IMR-90 (cell line): ENCODE measurements at regions not wholly inside any gene's neighbourhood (a gene's known extent, or its start where the extent isn't known, plus 50 kb on each side); places are given as distances from the start of the nearest gene placed in this dataset.

Experiments
- BHLHE40 ChIP-seq: fragments of 150-350 bp; IDR thresholded peaks from 2 replicates; pipeline ENCODE4 v1.6.1; 2016; ENCODE audit warnings: mild to moderate bottlenecking, low read depth, low read length
- CEBPB ChIP-seq: IDR thresholded peaks from 2 replicates; pipeline ENCODE4 v1.6.1; 2012; ENCODE audit warnings: low read depth, low read length, improper control_type of control experiment
- FOS ChIP-seq: fragments of 150-350 bp; IDR thresholded peaks from 2 replicates; pipeline ENCODE4 v1.6.1; 2016; ENCODE audit warnings: low read depth, low read length
- MAFK ChIP-seq: IDR thresholded peaks from 2 replicates; pipeline ENCODE4 v1.6.1; 2012; ENCODE audit warnings: low read depth, low read length, improper control_type of control experiment
- NFE2L2 ChIP-seq: fragments of 150-350 bp; IDR thresholded peaks from 2 replicates; pipeline ENCODE4 v1.6.1; 2016; ENCODE audit warnings: low read depth, mild to moderate bottlenecking, low read length
- POLR2A ChIP-seq: IDR thresholded peaks from 2 replicates; pipeline ENCODE4 v1.6.1; 2012; ENCODE audit warnings: mild to moderate bottlenecking, low read depth, low read length
- RAD21 ChIP-seq: IDR thresholded peaks from 2 replicates; pipeline ENCODE4 v1.6.1; 2012; ENCODE audit warnings: low read length, improper control_type of control experiment
- SMC3 ChIP-seq: fragments of 150-350 bp; IDR thresholded peaks from 2 replicates; pipeline ENCODE4 v1.6.1; 2016; ENCODE audit warnings: low read depth, mild to moderate bottlenecking, antibody characterized with exemption, low read length, moderate library complexity
- TF ChIP-seq, protein P1 (sequence below): conservative IDR thresholded peaks from 2 replicates; pipeline ENCODE4 v1.5.1; 2012; ENCODE audit warnings: mild to moderate bottlenecking, low read depth, low read length, improper control_type of control experiment
- TF ChIP-seq, protein P2 (sequence below): fragments of 150-350 bp; IDR thresholded peaks from 2 replicates; pipeline ENCODE4 v1.6.1; 2017; ENCODE audit warnings: mild to moderate bottlenecking, antibody characterized with exemption, low read length, low read depth

DNA sequence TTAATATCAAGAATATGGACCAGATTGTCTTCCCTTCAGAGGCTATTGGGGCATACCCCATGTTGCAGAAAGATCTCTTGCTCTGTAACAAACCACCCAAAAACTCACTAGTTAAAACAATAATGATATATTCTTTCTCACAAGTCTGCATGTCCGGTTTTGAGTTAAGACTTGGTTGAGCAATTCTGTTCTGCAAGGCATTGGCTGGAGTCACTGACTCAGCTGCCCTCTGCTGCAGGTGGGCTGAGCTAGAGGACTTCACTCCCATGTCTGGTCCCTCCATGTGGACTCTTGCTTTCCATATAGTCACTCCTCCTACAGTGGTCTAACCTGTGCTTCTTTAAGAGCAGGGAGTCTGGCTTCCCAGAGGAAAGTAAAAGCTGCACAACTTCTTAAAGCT lies 73.4 kb downstream of the ESM1 start:
- TF ChIP-seq RAD21: no peak
- TF ChIP-seq, protein P1, sequence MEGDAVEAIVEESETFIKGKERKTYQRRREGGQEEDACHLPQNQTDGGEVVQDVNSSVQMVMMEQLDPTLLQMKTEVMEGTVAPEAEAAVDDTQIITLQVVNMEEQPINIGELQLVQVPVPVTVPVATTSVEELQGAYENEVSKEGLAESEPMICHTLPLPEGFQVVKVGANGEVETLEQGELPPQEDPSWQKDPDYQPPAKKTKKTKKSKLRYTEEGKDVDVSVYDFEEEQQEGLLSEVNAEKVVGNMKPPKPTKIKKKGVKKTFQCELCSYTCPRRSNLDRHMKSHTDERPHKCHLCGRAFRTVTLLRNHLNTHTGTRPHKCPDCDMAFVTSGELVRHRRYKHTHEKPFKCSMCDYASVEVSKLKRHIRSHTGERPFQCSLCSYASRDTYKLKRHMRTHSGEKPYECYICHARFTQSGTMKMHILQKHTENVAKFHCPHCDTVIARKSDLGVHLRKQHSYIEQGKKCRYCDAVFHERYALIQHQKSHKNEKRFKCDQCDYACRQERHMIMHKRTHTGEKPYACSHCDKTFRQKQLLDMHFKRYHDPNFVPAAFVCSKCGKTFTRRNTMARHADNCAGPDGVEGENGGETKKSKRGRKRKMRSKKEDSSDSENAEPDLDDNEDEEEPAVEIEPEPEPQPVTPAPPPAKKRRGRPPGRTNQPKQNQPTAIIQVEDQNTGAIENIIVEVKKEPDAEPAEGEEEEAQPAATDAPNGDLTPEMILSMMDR: no peak
- no peak for TF ChIP-seq BHLHE40
- 0 out of 2 replicates have a peak, but pooled peaks have one; percentile 23 for TF ChIP-seq CEBPB
- TF ChIP-seq SMC3: no peak
- TF ChIP-seq NFE2L2: no peak
- no peak for TF ChIP-seq MAFK
- TF ChIP-seq POLR2A: no peak
- TF ChIP-seq FOS: no peak
- TF ChIP-seq, protein P2, sequence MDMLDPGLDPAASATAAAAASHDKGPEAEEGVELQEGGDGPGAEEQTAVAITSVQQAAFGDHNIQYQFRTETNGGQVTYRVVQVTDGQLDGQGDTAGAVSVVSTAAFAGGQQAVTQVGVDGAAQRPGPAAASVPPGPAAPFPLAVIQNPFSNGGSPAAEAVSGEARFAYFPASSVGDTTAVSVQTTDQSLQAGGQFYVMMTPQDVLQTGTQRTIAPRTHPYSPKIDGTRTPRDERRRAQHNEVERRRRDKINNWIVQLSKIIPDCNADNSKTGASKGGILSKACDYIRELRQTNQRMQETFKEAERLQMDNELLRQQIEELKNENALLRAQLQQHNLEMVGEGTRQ: no peak
